ENCODE measurements at regions not wholly inside any gene's neighbourhood (a gene's known extent, or its start where the extent isn't known, plus 50 kb on each side); places are given as distances from the start of the nearest gene placed in this dataset.

GRCh38 chr7:149627911-149628310 is 130.3 kb upstream of the ZNF746 start:
- TF ChIP-seq, protein P1, sequence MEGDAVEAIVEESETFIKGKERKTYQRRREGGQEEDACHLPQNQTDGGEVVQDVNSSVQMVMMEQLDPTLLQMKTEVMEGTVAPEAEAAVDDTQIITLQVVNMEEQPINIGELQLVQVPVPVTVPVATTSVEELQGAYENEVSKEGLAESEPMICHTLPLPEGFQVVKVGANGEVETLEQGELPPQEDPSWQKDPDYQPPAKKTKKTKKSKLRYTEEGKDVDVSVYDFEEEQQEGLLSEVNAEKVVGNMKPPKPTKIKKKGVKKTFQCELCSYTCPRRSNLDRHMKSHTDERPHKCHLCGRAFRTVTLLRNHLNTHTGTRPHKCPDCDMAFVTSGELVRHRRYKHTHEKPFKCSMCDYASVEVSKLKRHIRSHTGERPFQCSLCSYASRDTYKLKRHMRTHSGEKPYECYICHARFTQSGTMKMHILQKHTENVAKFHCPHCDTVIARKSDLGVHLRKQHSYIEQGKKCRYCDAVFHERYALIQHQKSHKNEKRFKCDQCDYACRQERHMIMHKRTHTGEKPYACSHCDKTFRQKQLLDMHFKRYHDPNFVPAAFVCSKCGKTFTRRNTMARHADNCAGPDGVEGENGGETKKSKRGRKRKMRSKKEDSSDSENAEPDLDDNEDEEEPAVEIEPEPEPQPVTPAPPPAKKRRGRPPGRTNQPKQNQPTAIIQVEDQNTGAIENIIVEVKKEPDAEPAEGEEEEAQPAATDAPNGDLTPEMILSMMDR (IDR thresholded peaks at IDR 0.05), result no peak
- TF ChIP-seq EZH2 (IDR thresholded peaks at IDR 0.05; ENCODE audit: borderline replicate concordance, insufficient read depth, low read depth, low read length, poor library complexity, severe bottlenecking), result no peak
